H9 (cell line): ENCODE measurements at regions not wholly inside any gene's neighbourhood (a gene's known extent, or its start where the extent isn't known, plus 50 kb on each side); places are given as distances from the start of the nearest gene placed in this dataset.
"Not testable (repeated sequence)": the region's sequence is repeated elsewhere in the genome, so short reads cannot be mapped to it uniquely, and the experiment has no call there.

Source experiments
- DNase-seq: peaks from one replicate; pipeline ENCODE4 v3.0.0-alpha.2; 2017
- H2AFZ ChIP-seq: one replicate; pipeline ENCODE4 v1.6.1; 2013; ENCODE audit warnings: mild to moderate bottlenecking, low read length, control low read depth, moderate library complexity
- H2AK5ac ChIP-seq: 2 replicates; pipeline ENCODE4 v1.6.1; 2013; ENCODE audit warnings: low read length, control low read depth, mixed read lengths; ENCODE audit not compliant: insufficient read length
- H2BK120ac ChIP-seq: one replicate; pipeline ENCODE4 v1.6.1; 2013; ENCODE audit warnings: low read depth, mild to moderate bottlenecking, low read length, control low read depth, inconsistent platforms; ENCODE audit not compliant: poor library complexity, severe bottlenecking
- H2BK12ac ChIP-seq: 2 replicates; pipeline ENCODE4 v1.6.1; 2013; ENCODE audit warnings: low read length, control low read depth, mixed read lengths, low read depth; ENCODE audit not compliant: insufficient read length
- H2BK15ac ChIP-seq: 2 replicates; pipeline ENCODE4 v1.6.1; 2013; ENCODE audit warnings: low read depth, low read length, control low read depth
- H2BK20ac ChIP-seq: one replicate; pipeline ENCODE4 v1.6.1; 2013; ENCODE audit warnings: low read depth, mild to moderate bottlenecking, low read length, control low read depth, inconsistent platforms; ENCODE audit not compliant: poor library complexity, severe bottlenecking
- H2BK5ac ChIP-seq: 2 replicates; pipeline ENCODE4 v1.6.1; 2013; ENCODE audit warnings: low read length, control low read depth, mixed read lengths; ENCODE audit not compliant: insufficient read length
- H3K14ac ChIP-seq: 2 replicates; pipeline ENCODE4 v1.6.1; 2013; ENCODE audit warnings: low read length, control low read depth; ENCODE audit not compliant: insufficient read depth
- H3K18ac ChIP-seq: 2 replicates; pipeline ENCODE4 v1.6.1; 2013; ENCODE audit warnings: low read depth, mild to moderate bottlenecking, mixed read lengths, low read length, control low read depth; ENCODE audit not compliant: insufficient read length
- H3K23ac ChIP-seq: 2 replicates; pipeline ENCODE4 v1.6.1; 2013; ENCODE audit warnings: low read length, control low read depth, mixed read lengths, low read depth; ENCODE audit not compliant: insufficient read length
- H3K23me2 ChIP-seq: 2 replicates; pipeline ENCODE4 v1.6.1; 2013; ENCODE audit warnings: low read depth, mild to moderate bottlenecking, mixed read lengths, low read length, control low read depth; ENCODE audit not compliant: insufficient read length, poor library complexity, severe bottlenecking
- H3K27ac ChIP-seq: 2 replicates; pipeline ENCODE4 v1.5.1; 2013; ENCODE audit warnings: low read length, control low read depth, mixed read lengths, low read depth; ENCODE audit not compliant: insufficient read length
- H3K27me3 ChIP-seq: 2 replicates; pipeline ENCODE4 v1.6.1; 2013; ENCODE audit warnings: low read length, control low read depth, inconsistent platforms; ENCODE audit not compliant: insufficient read depth
- H3K4ac ChIP-seq: 2 replicates; pipeline ENCODE4 v1.6.1; 2013; ENCODE audit warnings: low read depth, mild to moderate bottlenecking, control low read depth, inconsistent platforms, low read length, moderate library complexity
- H3K4me1 ChIP-seq: 2 replicates; pipeline ENCODE4 v1.6.1; 2013; ENCODE audit warnings: low read length, control low read depth, inconsistent platforms; ENCODE audit not compliant: insufficient read depth
- H3K4me2 ChIP-seq: 2 replicates; pipeline ENCODE4 v1.6.1; 2013; ENCODE audit warnings: low read length, control low read depth, mixed read lengths; ENCODE audit not compliant: insufficient read length, insufficient read depth
- H3K56ac ChIP-seq: 2 replicates; pipeline ENCODE4 v1.6.1; 2013; ENCODE audit warnings: low read depth, mild to moderate bottlenecking, mixed read lengths, low read length, control low read depth; ENCODE audit not compliant: insufficient read length
- H3K79me1 ChIP-seq: 2 replicates; pipeline ENCODE4 v1.6.1; 2013; ENCODE audit warnings: low read depth, mild to moderate bottlenecking, moderate library complexity, low read length, control low read depth, inconsistent platforms; ENCODE audit not compliant: insufficient read depth, poor library complexity, severe bottlenecking
- H3K79me2 ChIP-seq: 2 replicates; pipeline ENCODE4 v1.6.1; 2013; ENCODE audit warnings: low read length, control low read depth, inconsistent platforms; ENCODE audit not compliant: insufficient read depth
- H3K9ac ChIP-seq: 2 replicates; pipeline ENCODE4 v1.6.1; 2013; ENCODE audit warnings: low read length, control low read depth, mixed read lengths; ENCODE audit not compliant: insufficient read length; ENCODE audit errors: extremely low read depth
- H3K9me3 ChIP-seq: one replicate; pipeline ENCODE4 v1.6.1; 2013; ENCODE audit warnings: low read depth, low read length, inconsistent platforms; ENCODE audit not compliant: control insufficient read depth
- H3T11ph ChIP-seq: one replicate; pipeline ENCODE4 v1.6.1; 2013; ENCODE audit warnings: mild to moderate bottlenecking, low read length, control low read depth, inconsistent platforms
- H4K20me1 ChIP-seq: one replicate; pipeline ENCODE4 v1.6.1; 2013; ENCODE audit not compliant: control insufficient read depth, insufficient read length, insufficient read depth
- H4K5ac ChIP-seq: 2 replicates; pipeline ENCODE4 v1.6.1; 2013; ENCODE audit warnings: low read depth, mild to moderate bottlenecking, mixed read lengths, low read length, control low read depth; ENCODE audit not compliant: insufficient read length
- H4K8ac ChIP-seq: replicated peaks from 2 replicates; pipeline ENCODE4 v1.6.1; 2013; ENCODE audit warnings: low read length, control low read depth, mixed read lengths, low read depth; ENCODE audit not compliant: insufficient read length
- H4K91ac ChIP-seq: 2 replicates; pipeline ENCODE4 v1.6.1; 2013; ENCODE audit warnings: low read depth, mild to moderate bottlenecking, moderate library complexity, mixed read lengths, low read length, control low read depth; ENCODE audit not compliant: insufficient read length
- H3K27ac Mint-ChIP-seq, 3 experiments: 2 replicates in 2 of 3; 3 replicates in 1 of 3; pipeline ENCODE4 v1.8.0; 2020 to 2021; ENCODE audit warnings: mixed read lengths in 3 of 3, mild to moderate bottlenecking in 1 of 3, moderate library complexity in 1 of 3
- H3K27me3 Mint-ChIP-seq: 2 replicates; pipeline ENCODE4 v1.8.0; 2021; ENCODE audit warnings: low read depth, mild to moderate bottlenecking, moderate library complexity, mixed read lengths
- H3K36me3 Mint-ChIP-seq, 3 experiments: 2 replicates in 2 of 3; 3 replicates in 1 of 3; pipeline ENCODE4 v1.8.0; 2020 to 2021; ENCODE audit warnings: low read depth in 3 of 3, mixed read lengths in 3 of 3; ENCODE audit not compliant: insufficient read depth in 1 of 3
- H3K4me1 Mint-ChIP-seq, 2 experiments: 2 replicates each; pipeline ENCODE4 v1.8.0; 2020; ENCODE audit warnings: mixed read lengths in 2 of 2
- H3K4me3 Mint-ChIP-seq, 2 experiments: 2 replicates in 1 of 2; 3 replicates in 1 of 2; pipeline ENCODE4 v1.8.0; 2020 to 2021; ENCODE audit warnings: mild to moderate bottlenecking in 2 of 2, mixed read lengths in 2 of 2, moderate library complexity in 1 of 2
- H3K9me3 Mint-ChIP-seq, 2 experiments: 2 replicates in 1 of 2; 3 replicates in 1 of 2; pipeline ENCODE4 v1.8.0; 2020; ENCODE audit warnings: mild to moderate bottlenecking in 2 of 2, mixed read lengths in 2 of 2, moderate library complexity in 1 of 2
- WGBS: extraction: QIAGEN DNeasy Blood & Tissue Kit; methylation state at CpG from one replicate; pipeline ENCODE4 v1.1.7; 2013; ENCODE audit warnings: missing lambda C conversion rate, low lambda C conversion rate, mixed read lengths; ENCODE audit not compliant: insufficient read length; ENCODE audit errors: extremely low coverage; 5-methylcytosine and 5-hydroxymethylcytosine counted together

GRCh38 chr5:1609111-1609510 lies 85.4 kb upstream of the LPCAT1 start:
- H3K9me3 ChIP-seq, H3K23me2 ChIP-seq, H3K9ac ChIP-seq, H3K27me3 ChIP-seq, H2AK5ac ChIP-seq, H3K14ac ChIP-seq, H3K18ac ChIP-seq, H4K8ac ChIP-seq, H2BK120ac ChIP-seq, H3K4me3 Mint-ChIP-seq, H3K4me2 ChIP-seq, H2BK20ac ChIP-seq, H3K79me2 ChIP-seq, H3K79me1 ChIP-seq, H2AFZ ChIP-seq, H3K4me1 ChIP-seq, H2BK15ac ChIP-seq, H2BK12ac ChIP-seq, DNase-seq, H4K5ac ChIP-seq, H4K20me1 ChIP-seq, H3K56ac ChIP-seq, H3K4ac ChIP-seq, H4K91ac ChIP-seq, H3T11ph ChIP-seq, H3K27me3 Mint-ChIP-seq, H3K27ac Mint-ChIP-seq, H2BK5ac ChIP-seq, H3K27ac ChIP-seq, H3K23ac ChIP-seq: not testable (repeated sequence)
- H3K4me1 Mint-ChIP-seq = peaks cover 31 to 34% of the 10 kb centered on the region in 2 experiments
- H3K9me3 Mint-ChIP-seq = peaks cover 3 to 14% of the 10 kb centered on the region in 2 experiments; a peak in 3 of 5 replicates
- WGBS = no CpG with 5 or more reads among the region's 8 CpGs
- H3K36me3 Mint-ChIP-seq = peaks cover 9 to 39% (median 26%) of the 10 kb centered on the region in 3 experiments; a peak in 6 of 7 replicates

- peaks cover 9 to 35% (median 23%) of the 10 kb centered on the region in 3 experiments; a peak in 6 of 7 replicates for H3K36me3 Mint-ChIP-seq
- H4K20me1 ChIP-seq = not testable (repeated sequence)
Observed at GRCh38 chr5:1608336-1608735, 84.6 kb upstream of the LPCAT1 start.

More at GRCh38 chr5:1608336-1608735, 84.6 kb upstream of the LPCAT1 start:
- not testable (repeated sequence) for H3K4ac ChIP-seq, H3K9ac ChIP-seq, H3K4me3 Mint-ChIP-seq, H3K9me3 ChIP-seq, H2AK5ac ChIP-seq, H3K4me2 ChIP-seq, H2BK120ac ChIP-seq, H2BK5ac ChIP-seq, H3K23ac ChIP-seq, DNase-seq, H3K27ac Mint-ChIP-seq, H3K4me1 ChIP-seq, H2BK20ac ChIP-seq, H2BK15ac ChIP-seq, H4K8ac ChIP-seq, H3K27me3 ChIP-seq, H3K27ac ChIP-seq, H3K56ac ChIP-seq, H4K91ac ChIP-seq, H3K27me3 Mint-ChIP-seq, H4K5ac ChIP-seq, H3K18ac ChIP-seq, H2AFZ ChIP-seq, H3K23me2 ChIP-seq, H2BK12ac ChIP-seq, H3K79me2 ChIP-seq, H3K14ac ChIP-seq, H3K79me1 ChIP-seq, H3T11ph ChIP-seq
- H3K9me3 Mint-ChIP-seq = peaks cover 3 to 11% of the 10 kb centered on the region in 2 experiments; a peak in 3 of 5 replicates
- H3K4me1 Mint-ChIP-seq = peaks cover 38 to 40% of the 10 kb centered on the region in 2 experiments
- no CpG with 5 or more reads among the region's 15 CpGs for WGBS
